ENCODE measurements at regions not wholly inside any gene's neighbourhood (a gene's known extent, or its start where the extent isn't known, plus 50 kb on each side); places are given as distances from the start of the nearest gene placed in this dataset.

GRCh38 chr2:234703258-234703657, 206.4 kb upstream of the ARL4C start (continued):
- TF ChIP-seq USF2 (IDR thresholded peaks at IDR 0.05; ENCODE audit: low read length), result no peak
- no peak for TF ChIP-seq TAF1 (IDR thresholded peaks at IDR 0.05; ENCODE audit: low read depth, low read length)
- TF ChIP-seq CBX8 (IDR thresholded peaks at IDR 0.05; ENCODE audit: borderline replicate concordance, low read depth, low read length), result no peak
- no peak for TF ChIP-seq POU5F1 (IDR thresholded peaks at IDR 0.05; ENCODE audit: low read depth, low read length)
